Mucosa of descending colon (tissue), 3 donors: ENCODE measurements at regions not wholly inside any gene's neighbourhood (a gene's known extent, or its start where the extent isn't known, plus 50 kb on each side); places are given as distances from the start of the nearest gene placed in this dataset.

ENCODE experiments used
- ATAC-seq: fragments of 200-7000 bp; cut with Tn5 transposase; one replicate; pipeline ENCODE4 v1.9.1; 2020; ENCODE audit warnings: mild to moderate bottlenecking, moderate library complexity
- DNase-seq, 3 donors: peaks; one replicate each; pipeline ENCODE4 v3.0.0-alpha.2; 2020
- H3K36me3 ChIP-seq: fragments of 200-600 bp; one replicate; pipeline ENCODE4 v1.8.0; 2021; ENCODE audit warnings: low read depth, mild to moderate bottlenecking
- H3K4me1 ChIP-seq: fragments of 200-600 bp; one replicate; pipeline ENCODE4 v1.8.0; 2021; ENCODE audit warnings: low read depth, mild to moderate bottlenecking
- H3K4me3 ChIP-seq: fragments of 200-600 bp; one replicate; pipeline ENCODE4 v1.8.0; 2021; ENCODE audit warnings: mild to moderate bottlenecking
- H3K9me3 ChIP-seq: fragments of 200-600 bp; one replicate; pipeline ENCODE4 v1.8.0; 2021; ENCODE audit warnings: mild to moderate bottlenecking
- CTCF ChIP-seq: fragments of 200-600 bp; IDR thresholded peaks from one replicate; pipeline ENCODE4 v1.8.0; 2022; ENCODE audit warnings: antibody characterized with exemption, mild to moderate bottlenecking
- intact Hi-C, 2 donors: fragments of 100-400 bp; cut with DNase I in 1 of 2; cut with micrococcal nuclease in 1 of 2; formaldehyde crosslinking; loops; one replicate each; pipeline versions ENCODE4 v1.11.0 to v1.11.1; 2022; cut with DNase I, micrococcal nuclease
- donor health status: DM: no; HTN: no; CAD: no; lungs with moderate emphysema.
- donor health status: DM: no; HTN: no; CAD: no.
- donor health status: DM: no; HTN: yes; CAD: no.

- peaks cover 17% of the 10 kb centered on the region for H3K9me3 ChIP-seq
- ATAC-seq (peak; percentile 92), DNase-seq (no peak)
- H3K4me1 ChIP-seq = no peaks in the 10 kb centered on the region
- intact Hi-C loops = no loop called here
- H3K4me3 ChIP-seq = no peak overlapping the region
- TF ChIP-seq CTCF = no peak
- H3K36me3 ChIP-seq = no peaks in the 10 kb centered on the region
Observed at GRCh38 chr7:17396692-17397091, 98.2 kb downstream of the AHR start.

- intact Hi-C loops = no loop called here
- Histone ChIP-seq H3K9me3 (no peaks in the 10 kb centered on the region), H3K4me1 (no peaks in the 10 kb centered on the region), H3K4me3 (no peak overlapping the region), H3K36me3 (no peaks in the 10 kb centered on the region)
- ATAC-seq = no peak
- no peak for DNase-seq
- TF ChIP-seq CTCF = no peak
Observed at GRCh38 chr7:17401791-17402627, 103.6 kb downstream of the AHR start.

- TF ChIP-seq CTCF = no peak
- Histone ChIP-seq H3K9me3 (no peaks in the 10 kb centered on the region), H3K36me3 (no peaks in the 10 kb centered on the region), H3K4me1 (no peaks in the 10 kb centered on the region), H3K4me3 (no peak overlapping the region)
- DNase-seq (peak in 1 of 3 donors; percentile 22), ATAC-seq (no peak)
- intact Hi-C loops = no loop called here
Observed at GRCh38 chr7:17402628-17403278, 104.3 kb downstream of the AHR start.

GRCh38 chr7:17404006-17404405 lies 105.6 kb downstream of the AHR start:
- Histone ChIP-seq H3K36me3 (no peaks in the 10 kb centered on the region), H3K4me3 (no peak overlapping the region), H3K9me3 (no peaks in the 10 kb centered on the region), H3K4me1 (no peaks in the 10 kb centered on the region)
- DNase-seq (no peak), ATAC-seq (no peak)
- TF ChIP-seq CTCF = no peak
- intact Hi-C loops = no loop called here

- no peak for ATAC-seq
- no peak overlapping the region for H3K4me3 ChIP-seq
- no peak for TF ChIP-seq CTCF
- intact Hi-C loops = no loop called here
- H3K36me3 ChIP-seq = no peaks in the 10 kb centered on the region
- no peak for DNase-seq
- H3K9me3 ChIP-seq = no peaks in the 10 kb centered on the region
- H3K4me1 ChIP-seq = no peaks in the 10 kb centered on the region
Observed at GRCh38 chr7:17405786-17406185, 107.3 kb downstream of the AHR start.
